BJ (cell line): ENCODE measurements at regions not wholly inside any gene's neighbourhood (a gene's known extent, or its start where the extent isn't known, plus 50 kb on each side); places are given as distances from the start of the nearest gene placed in this dataset.

Experiments
- CTCF ChIA-PET: fragments of 350-600 bp; formaldehyde crosslinking; extraction: SDS; loops from one replicate; lab custom pipeline; 2021; ENCODE audit warnings: antibody characterized with exemption, inconsistent platforms; lab: Yijun Ruan, JAX
- POLR2A ChIA-PET: fragments of 300-600 bp; sonication (Branson Sonifier 250); formaldehyde crosslinking; extraction: SDS; loops from one replicate; lab custom pipeline; 2021; ENCODE audit warnings: antibody characterized with exemption; lab: Charles Lee
- DNase-seq: peaks from one replicate; pipeline ENCODE4 v3.0.0-alpha.2; 2011; ENCODE audit warnings: low read depth
- H3K27me3 ChIP-seq: 2 replicates; pipeline ENCODE4 v1.6.0; 2011; ENCODE audit warnings: low read length; ENCODE audit not compliant: control insufficient read depth, insufficient read depth
- H3K36me3 ChIP-seq: 2 replicates; pipeline ENCODE4 v1.5.1; 2011; ENCODE audit warnings: low read length; ENCODE audit not compliant: control insufficient read depth, insufficient read depth
- H3K4me3 ChIP-seq: 2 replicates; pipeline ENCODE4 v1.5.1; 2011; ENCODE audit warnings: low read depth, mild to moderate bottlenecking, control low read depth, low read length
- CTCF ChIP-seq: IDR thresholded peaks from 2 replicates; pipeline ENCODE4 v1.5.1; 2011; ENCODE audit warnings: low read depth, mild to moderate bottlenecking, control low read depth, inconsistent platforms, low read length, moderate library complexity; ENCODE audit not compliant: insufficient read depth

DNA sequence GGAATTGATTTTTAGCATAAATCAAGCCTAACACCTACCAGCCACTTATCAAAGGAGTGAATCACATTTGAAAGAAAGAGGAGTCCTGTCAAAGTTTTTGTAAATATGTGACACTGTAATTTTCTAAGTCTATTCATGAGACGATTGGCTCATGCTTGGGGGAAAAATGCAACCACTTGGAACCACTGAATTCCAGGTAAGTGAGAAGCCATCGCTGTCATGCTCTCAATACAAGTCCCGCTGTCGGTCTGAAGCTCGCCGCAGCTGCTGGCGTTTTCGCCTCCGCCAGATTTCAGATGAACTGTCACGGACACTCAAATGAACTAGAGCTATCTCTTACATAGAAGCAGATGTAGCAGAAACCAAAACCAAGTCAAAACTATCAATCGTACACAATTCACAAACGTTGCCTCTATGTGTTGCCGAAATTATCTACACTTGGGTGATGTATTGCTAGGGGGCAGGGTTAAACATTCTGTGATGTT is 279.8 kb upstream of the FZD8 start:
- CTCF ChIA-PET: interaction anchor here (9.8 kb wide), 1 partner anchor 285 kb away, joined by 205 read pairs; no protein-coding TSS in a partner anchor
- POLR2A ChIA-PET: no interaction called here
- TF ChIP-seq CTCF: no peak

GRCh38 chr10:35916791-35917190 is 274.7 kb upstream of the FZD8 start:
- Histone ChIP-seq H3K36me3 (no peaks in the 10 kb centered on the region), H3K4me3 (no peak overlapping the region), H3K27me3 (peaks cover under 1% of the 10 kb centered on the region; the same call in 1 of the 2 replicates)
- TF ChIP-seq CTCF: peak; percentile 70
- CTCF ChIA-PET: interaction anchor here (0.7 to 9.8 kb wide), 29 partner anchors 9 to 680 kb away, joined by 3 to 205 read pairs (median 4); no protein-coding TSS in a partner anchor
- DNase-seq: no peak
- POLR2A ChIA-PET: no interaction called here

More for the DNA sequence above, 279.8 kb upstream of the FZD8 start:
- Histone ChIP-seq H3K27me3 (peaks cover 13% of the 10 kb centered on the region), H3K4me3 (no peak overlapping the region), H3K36me3 (no peaks in the 10 kb centered on the region)
- no peak for DNase-seq

GRCh38 chr10:35913628-35914027 is 271.5 kb upstream of the FZD8 start:
- H3K4me3 ChIP-seq: no peak overlapping the region
- H3K27me3 ChIP-seq: no peaks in the 10 kb centered on the region
- no peak for DNase-seq
- CTCF ChIA-PET: interaction anchor here (1.6 kb wide), 1 partner anchor 276 kb away, joined by 3 read pairs; no protein-coding TSS in a partner anchor
- POLR2A ChIA-PET: no interaction called here
- no peak for TF ChIP-seq CTCF
- H3K36me3 ChIP-seq: no peaks in the 10 kb centered on the region

DNA sequence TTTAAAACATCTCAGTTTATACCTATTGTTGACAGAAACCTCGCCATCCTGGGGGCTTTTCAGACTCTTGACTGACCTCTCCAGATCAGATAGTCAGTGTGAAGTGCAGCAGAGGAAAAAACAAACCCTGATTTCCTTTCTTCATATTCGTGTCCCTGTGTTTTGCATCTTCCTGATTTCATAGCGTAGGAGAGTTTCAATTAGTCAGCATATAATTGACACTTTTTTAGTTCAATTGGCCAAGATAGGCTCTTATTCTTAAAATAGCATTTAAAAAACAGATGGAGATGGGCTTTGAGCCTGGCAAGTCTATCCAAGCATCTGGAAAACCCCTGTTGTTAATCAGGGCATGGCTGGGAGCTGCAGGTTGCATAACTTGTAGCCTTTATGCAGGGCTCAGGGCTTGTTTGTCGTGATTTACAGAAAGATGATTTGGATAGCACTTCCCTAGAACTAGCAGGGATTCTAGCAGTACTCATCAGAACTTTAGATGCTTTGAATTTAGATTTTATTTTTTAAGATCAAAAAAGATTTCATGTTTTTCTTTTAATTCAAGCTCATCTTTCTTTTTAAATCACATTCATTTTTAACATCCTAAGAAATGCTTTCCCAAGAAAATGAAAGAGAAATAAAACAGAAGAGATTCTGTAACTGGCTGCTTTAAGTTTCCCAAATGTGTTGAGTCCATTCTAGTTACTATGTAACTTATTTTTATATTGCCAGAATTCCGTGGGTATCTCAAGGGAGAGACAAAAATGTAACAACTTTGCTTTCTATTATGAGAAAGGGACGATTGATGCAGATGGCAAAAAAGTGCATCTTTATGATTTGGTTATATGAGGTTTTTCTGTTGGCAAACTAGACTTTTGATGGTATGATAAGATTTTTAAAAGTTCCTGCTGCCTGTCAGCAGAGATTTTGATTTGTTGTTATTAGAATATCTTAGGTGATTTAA is 270.8 kb upstream of the FZD8 start:
- Histone ChIP-seq H3K36me3 (no peaks in the 10 kb centered on the region), H3K4me3 (no peak overlapping the region), H3K27me3 (no peaks in the 10 kb centered on the region)
- ChIA-PET POLR2A (no interaction called here), CTCF (interaction anchor here (1.6 kb wide), 1 partner anchor 275 kb away, joined by 3 read pairs; no protein-coding TSS in a partner anchor)
- TF ChIP-seq CTCF: no peak
- no peak for DNase-seq

GRCh38 chr10:35911954-35912353 is 269.9 kb upstream of the FZD8 start:
- no peak for DNase-seq
- Histone ChIP-seq H3K27me3 (no peaks in the 10 kb centered on the region), H3K36me3 (no peaks in the 10 kb centered on the region), H3K4me3 (no peak overlapping the region)
- ChIA-PET CTCF (interaction anchor here (1.0 kb wide), 1 partner anchor 271 kb away, joined by 4 read pairs; no protein-coding TSS in a partner anchor), POLR2A (no interaction called here)
- TF ChIP-seq CTCF: no peak
